ENCODE measurements at regions not wholly inside any gene's neighbourhood (a gene's known extent, or its start where the extent isn't known, plus 50 kb on each side); places are given as distances from the start of the nearest gene placed in this dataset.

GRCh38 chr3:152623286-152623911 is 211.5 kb upstream of the P2RY1 start:
- no TSS peak for BruUV-seq (replicated peaks)
- Histone ChIP-seq H3K9ac (ENCODE audit: control insufficient read depth, insufficient read depth, low read length) (no peak overlapping the region), H3K79me2 (ENCODE audit: control insufficient read depth, insufficient read depth, low read length) (no peaks in the 10 kb centered on the region), H3K4me2 (ENCODE audit: control insufficient read depth, insufficient read depth) (no peak overlapping the region), H3K4me3 (no peak overlapping the region), H3K27me3 (replicated peaks in 1 of 2; ENCODE audit: control insufficient read depth in 2 of 2, insufficient read depth in 2 of 2, low read length in 1 of 2) (no peaks in the 10 kb centered on the region), H4K20me1 (ENCODE audit: control insufficient read depth, insufficient read depth) (no peaks in the 10 kb centered on the region), H3K4me1 (ENCODE audit: control insufficient read depth, insufficient read depth, low read length) (no peaks in the 10 kb centered on the region), H3K9me3 (replicated peaks; ENCODE audit: control insufficient read depth, insufficient read depth, low read length) (no peaks in the 10 kb centered on the region), H3K36me3 (ENCODE audit: control insufficient read depth in 2 of 2, insufficient read depth in 2 of 2, low read length in 1 of 2) (no peaks in the 10 kb centered on the region), H2AFZ (ENCODE audit: control insufficient read depth, low read depth, low read length) (no peak overlapping the region), H3K27ac (ENCODE audit: control insufficient read depth, insufficient read depth) (no peak overlapping the region)
- RAD21 ChIA-PET (ENCODE audit: unreplicated experiment): no interaction called here
- ATAC-seq (no peak), FAIRE-seq (no peak), DNase-seq (ENCODE audit: low read depth, low spot score) (no peak)
- 42% methylated on average over 5 of the region's 5 CpGs for WGBS (ENCODE audit: insufficient coverage, insufficient replicate concordance, low lambda C conversion rate, missing lambda C conversion rate)
- CTCF ChIA-PET: no interaction called here
- TF ChIP-seq EZH2 (IDR thresholded peaks at IDR 0.05; ENCODE audit: borderline replicate concordance, control insufficient read depth, low read depth, low read length) (no peak), BHLHE40 (IDR thresholded peaks at IDR 0.05; ENCODE audit: borderline replicate concordance in 1 of 2, low read depth in 2 of 2, low read length in 1 of 2) (no peak), NFYA (IDR thresholded peaks at IDR 0.05; ENCODE audit: borderline replicate concordance, low read depth, low read length) (no peak), RUNX3 (IDR thresholded peaks at IDR 0.05; ENCODE audit: low read length) (no peak), IRF5 (IDR thresholded peaks at IDR 0.05; ENCODE audit: borderline replicate concordance) (no peak), ZBTB4 (CRISPR knock-in tag; IDR thresholded peaks at IDR 0.05) (no peak)
- POLR2A ChIA-PET: no interaction called here
- SMC1A ChIA-PET (ENCODE audit: uncharacterized antibody, unreplicated experiment): no interaction called here
- in situ Hi-C loops (cut with MboI): no loop called here
- intact Hi-C loops (cut with micrococcal nuclease; ENCODE audit: unreplicated experiment): no loop called here
